ENCODE measurements at regions not wholly inside any gene's neighbourhood (a gene's known extent, or its start where the extent isn't known, plus 50 kb on each side); places are given as distances from the start of the nearest gene placed in this dataset.

DNA sequence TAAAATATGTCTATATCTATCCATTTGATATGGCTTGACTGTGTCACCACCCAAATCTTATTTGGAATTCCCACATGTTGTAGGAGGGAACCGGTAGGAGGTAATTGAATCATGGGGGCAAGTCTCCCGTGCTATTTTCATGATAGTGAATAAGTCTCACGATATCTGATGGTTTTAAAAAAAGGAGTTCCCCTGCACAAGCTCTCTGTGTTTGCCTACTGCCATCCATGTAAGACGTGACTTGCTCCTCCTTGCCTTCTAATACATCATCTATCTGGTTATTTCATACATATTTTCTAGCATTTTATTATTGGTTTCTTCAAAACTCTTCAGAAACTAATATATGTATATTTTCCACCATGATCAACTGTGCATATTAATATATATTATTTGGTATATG, 57.3 kb upstream of the AMZ2 start:
- ChIA-PET POLR2A (no interaction called here), CTCF (no interaction called here)
- no peaks in the 10 kb centered on the region for H3K4me1 Mint-ChIP-seq (ENCODE audit: low read depth, unreplicated experiment)
- peaks cover 11% of the 10 kb centered on the region for H3K27me3 Mint-ChIP-seq (ENCODE audit: insufficient read depth, unreplicated experiment)
- H3K9me3 Mint-ChIP-seq (ENCODE audit: unreplicated experiment) = no peaks in the 10 kb centered on the region
- peaks cover 7% of the 10 kb centered on the region for H3K9me3 ChIP-seq
- no peaks in the 10 kb centered on the region for H3K36me3 ChIP-seq (ENCODE audit: control insufficient read depth, insufficient read depth, low read length)
- no peak overlapping the region for H3K4me3 Mint-ChIP-seq (ENCODE audit: unreplicated experiment)
- no peak overlapping the region for H3K27ac Mint-ChIP-seq (ENCODE audit: unreplicated experiment)
- no peak for TF ChIP-seq CTCF (IDR thresholded peaks at IDR 0.05; ENCODE audit: insufficient read depth in 1 of 2, low read depth in 1 of 2, low read length in 1 of 2, severe bottlenecking in 1 of 2, unreplicated experiment in 1 of 2)
- no peaks in the 10 kb centered on the region for H3K36me3 Mint-ChIP-seq (ENCODE audit: insufficient read depth, unreplicated experiment)
- no peaks in the 10 kb centered on the region for H3K4me1 ChIP-seq
- no peak for DNase-seq
- no peak overlapping the region for H3K4me3 ChIP-seq (ENCODE audit: low read depth, low read length)
- no TSS peak for BruUV-seq (replicated peaks)
- H3K27me3 ChIP-seq (replicated peaks; ENCODE audit: control insufficient read depth, insufficient read depth, low read length) = peaks cover 3% of the 10 kb centered on the region
- intact Hi-C loops (cut with micrococcal nuclease; ENCODE audit: unreplicated experiment) = no loop called here

GRCh38 chr17:68195667-68196393, 52.0 kb upstream of the AMZ2 start:
- Histone ChIP-seq H3K4me1 (peaks cover 33% of the 10 kb centered on the region), H3K9me3 (peaks cover 6% of the 10 kb centered on the region), H3K27me3 (replicated peaks; ENCODE audit: control insufficient read depth, insufficient read depth, low read length) (peaks cover 23% of the 10 kb centered on the region), H3K36me3 (ENCODE audit: control insufficient read depth, insufficient read depth, low read length) (no peaks in the 10 kb centered on the region), H3K4me3 (ENCODE audit: low read depth, low read length) (peak overlapping the region; percentile 30)
- intact Hi-C loops (cut with micrococcal nuclease; ENCODE audit: unreplicated experiment) = no loop called here
- BruUV-seq (replicated peaks) = no TSS peak
- peaks cover 28% of the 10 kb centered on the region for H3K27me3 Mint-ChIP-seq (ENCODE audit: insufficient read depth, unreplicated experiment)
- no peak for TF ChIP-seq CTCF (IDR thresholded peaks at IDR 0.05; ENCODE audit: insufficient read depth in 1 of 2, low read depth in 1 of 2, low read length in 1 of 2, severe bottlenecking in 1 of 2, unreplicated experiment in 1 of 2)
- peak in 1 of 2 experiments; percentile 40 for DNase-seq
- H3K36me3 Mint-ChIP-seq (ENCODE audit: insufficient read depth, unreplicated experiment) = no peaks in the 10 kb centered on the region
- peak overlapping the region; percentile 63 for H3K4me3 Mint-ChIP-seq (ENCODE audit: unreplicated experiment)
- H3K4me1 Mint-ChIP-seq (ENCODE audit: low read depth, unreplicated experiment) = peaks cover 9% of the 10 kb centered on the region
- no peak overlapping the region for H3K27ac Mint-ChIP-seq (ENCODE audit: unreplicated experiment)
- no peaks in the 10 kb centered on the region for H3K9me3 Mint-ChIP-seq (ENCODE audit: unreplicated experiment)
- CTCF ChIA-PET = no interaction called here
- POLR2A ChIA-PET = no interaction called here

DNA sequence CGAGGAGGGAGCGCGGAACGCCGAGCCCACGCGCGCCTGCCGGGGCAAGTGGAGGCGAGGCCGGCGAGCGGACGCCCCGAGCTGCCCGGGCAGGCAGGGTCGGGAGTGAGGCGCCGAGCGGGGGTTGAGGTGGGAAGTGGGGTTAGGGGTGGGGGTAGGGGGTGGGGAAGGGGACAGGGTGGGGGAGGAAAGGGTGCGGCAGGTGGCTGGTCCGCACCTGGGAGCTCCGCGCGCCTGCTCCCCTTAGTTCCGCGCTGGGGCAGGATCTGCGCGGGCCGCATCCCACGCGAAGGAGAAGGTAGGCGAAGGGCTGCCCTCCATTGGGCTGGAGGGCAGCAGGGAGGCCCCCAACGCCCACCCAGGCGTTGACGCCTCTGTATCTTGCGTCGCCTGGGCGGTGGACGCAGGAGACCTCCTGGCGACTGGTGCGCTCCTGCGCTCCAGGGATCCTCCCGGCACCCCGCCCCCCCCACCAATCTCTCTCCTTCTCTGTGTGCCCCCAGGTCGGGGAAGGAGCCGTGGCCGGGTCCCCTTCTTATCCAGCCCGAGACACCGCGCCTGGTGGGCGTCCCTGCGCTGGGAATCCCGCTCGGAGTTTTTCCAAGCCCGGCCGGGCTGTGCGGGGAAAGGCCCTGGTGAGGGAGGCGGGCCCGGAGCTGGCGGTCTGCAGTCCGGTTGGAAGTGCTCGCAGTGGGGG, 51.3 kb upstream of the AMZ2 start:
- DNase-seq = no peak
- BruUV-seq (replicated peaks) = no TSS peak
- no peak overlapping the region for H3K27ac Mint-ChIP-seq (ENCODE audit: unreplicated experiment)
- peak overlapping the region; percentile 30 for H3K4me3 ChIP-seq (ENCODE audit: low read depth, low read length)
- H3K4me1 ChIP-seq = peaks cover 33% of the 10 kb centered on the region
- intact Hi-C loops (cut with micrococcal nuclease; ENCODE audit: unreplicated experiment) = no loop called here
- no peaks in the 10 kb centered on the region for H3K36me3 Mint-ChIP-seq (ENCODE audit: insufficient read depth, unreplicated experiment)
- peak overlapping the region; percentile 63 for H3K4me3 Mint-ChIP-seq (ENCODE audit: unreplicated experiment)
- CTCF ChIA-PET = interaction anchor here (1.1 kb wide), 1 partner anchor 24 kb away, joined by 4 read pairs; no protein-coding TSS in a partner anchor
- 0 out of 2 replicates have a peak, but pooled peaks cover 3% of the 10 kb centered on the region for H3K9me3 ChIP-seq
- POLR2A ChIA-PET = no interaction called here
- H3K27me3 ChIP-seq (replicated peaks; ENCODE audit: control insufficient read depth, insufficient read depth, low read length) = peaks cover 23% of the 10 kb centered on the region
- no peak for TF ChIP-seq CTCF (IDR thresholded peaks at IDR 0.05; ENCODE audit: insufficient read depth in 1 of 2, low read depth in 1 of 2, low read length in 1 of 2, severe bottlenecking in 1 of 2, unreplicated experiment in 1 of 2)
- no peaks in the 10 kb centered on the region for H3K36me3 ChIP-seq (ENCODE audit: control insufficient read depth, insufficient read depth, low read length)
- H3K4me1 Mint-ChIP-seq (ENCODE audit: low read depth, unreplicated experiment) = peaks cover 9% of the 10 kb centered on the region
- H3K27me3 Mint-ChIP-seq (ENCODE audit: insufficient read depth, unreplicated experiment) = peaks cover 27% of the 10 kb centered on the region
- no peaks in the 10 kb centered on the region for H3K9me3 Mint-ChIP-seq (ENCODE audit: unreplicated experiment)

All from Caco-2 (cell line).